IPS-20b (cell line): ENCODE measurements at regions not wholly inside any gene's neighbourhood (a gene's known extent, or its start where the extent isn't known, plus 50 kb on each side); places are given as distances from the start of the nearest gene placed in this dataset.

Experiments
- H3K27ac ChIP-seq: one replicate; pipeline ENCODE4 v1.5.1; 2013; ENCODE audit warnings: low read length
- H3K27me3 ChIP-seq: 2 replicates; pipeline ENCODE4 v1.6.1; 2013; ENCODE audit warnings: mild to moderate bottlenecking, low read length, inconsistent platforms; ENCODE audit not compliant: insufficient read depth
- H3K36me3 ChIP-seq: 2 replicates; pipeline ENCODE4 v1.6.1; 2013; ENCODE audit warnings: low read depth, mild to moderate bottlenecking, inconsistent platforms, low read length, moderate library complexity; ENCODE audit not compliant: insufficient read depth
- H3K4me1 ChIP-seq: 2 replicates; pipeline ENCODE4 v1.6.1; 2013; ENCODE audit warnings: mild to moderate bottlenecking, control low read depth, inconsistent platforms, low read length, moderate library complexity; ENCODE audit not compliant: insufficient read depth
- H3K4me3 ChIP-seq: 2 replicates; pipeline ENCODE4 v1.5.1; 2013; ENCODE audit warnings: mild to moderate bottlenecking, low read length, inconsistent platforms
- H3K9ac ChIP-seq: 2 replicates; pipeline ENCODE4 v1.6.1; 2013; ENCODE audit warnings: low read depth, mild to moderate bottlenecking, inconsistent platforms, low read length, moderate library complexity
- H3K9me3 ChIP-seq: 2 replicates; pipeline ENCODE4 v1.6.1; 2013; ENCODE audit warnings: mild to moderate bottlenecking, low read depth, low read length, inconsistent platforms; ENCODE audit not compliant: insufficient read depth

- H3K4me1 ChIP-seq, result no peaks in the 10 kb centered on the region; the same call in 1 of the 2 replicates
- H3K27ac ChIP-seq, result no peak overlapping the region
- no peak overlapping the region for H3K4me3 ChIP-seq
- H3K9ac ChIP-seq, result no peak overlapping the region
- H3K36me3 ChIP-seq, result no peaks in the 10 kb centered on the region
- peaks cover 8% of the 10 kb centered on the region for H3K27me3 ChIP-seq
- no peaks in the 10 kb centered on the region for H3K9me3 ChIP-seq
These were observed 62.8 kb upstream of the MYL10 start for GRCh38 chr7:101691822-101692384.

GRCh38 chr7:101693498-101694091, 64.5 kb upstream of the MYL10 start:
- Histone ChIP-seq H3K27ac (no peak overlapping the region), H3K4me1 (no peaks in the 10 kb centered on the region; the same call in 1 of the 2 replicates), H3K4me3 (no peak overlapping the region)

DNA sequence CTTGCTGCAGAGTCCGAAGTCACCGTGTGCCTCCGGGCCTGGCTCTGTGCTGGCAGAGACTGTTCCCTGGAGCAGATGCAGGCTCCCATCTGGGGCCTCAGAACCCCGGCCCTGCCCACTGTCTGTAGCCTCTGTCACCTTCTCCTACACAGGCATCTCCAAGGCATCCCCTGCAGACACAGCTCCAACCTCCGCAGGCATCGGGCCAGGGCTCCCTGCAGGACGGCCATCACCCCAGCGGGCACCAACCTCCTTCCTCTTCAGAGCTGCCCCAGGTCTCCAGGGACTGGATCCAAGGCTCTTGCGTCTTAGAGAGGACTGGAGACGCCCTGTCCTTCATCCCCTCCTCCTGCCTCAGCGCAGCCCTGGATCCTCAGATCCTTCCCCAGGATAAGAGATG, 69.9 kb upstream of the MYL10 start:
- Histone ChIP-seq H3K9me3 (no peaks in the 10 kb centered on the region), H3K27ac (no peak overlapping the region), H3K4me1 (no peaks in the 10 kb centered on the region), H3K4me3 (no peak overlapping the region), H3K36me3 (no peaks in the 10 kb centered on the region), H3K9ac (no peak overlapping the region), H3K27me3 (no peaks in the 10 kb centered on the region)

More at GRCh38 chr7:101693498-101694091, 64.5 kb upstream of the MYL10 start:
- H3K9ac ChIP-seq, result no peak overlapping the region
- no peaks in the 10 kb centered on the region for H3K9me3 ChIP-seq
- no peaks in the 10 kb centered on the region for H3K36me3 ChIP-seq
- peaks cover 6% of the 10 kb centered on the region for H3K27me3 ChIP-seq

GRCh38 chr7:101699399-101699798, 70.3 kb upstream of the MYL10 start:
- Histone ChIP-seq H3K36me3 (no peaks in the 10 kb centered on the region), H3K9ac (no peak overlapping the region), H3K9me3 (no peaks in the 10 kb centered on the region), H3K27me3 (no peaks in the 10 kb centered on the region), H3K4me1 (no peaks in the 10 kb centered on the region), H3K4me3 (no peak overlapping the region), H3K27ac (no peak overlapping the region)

DNA sequence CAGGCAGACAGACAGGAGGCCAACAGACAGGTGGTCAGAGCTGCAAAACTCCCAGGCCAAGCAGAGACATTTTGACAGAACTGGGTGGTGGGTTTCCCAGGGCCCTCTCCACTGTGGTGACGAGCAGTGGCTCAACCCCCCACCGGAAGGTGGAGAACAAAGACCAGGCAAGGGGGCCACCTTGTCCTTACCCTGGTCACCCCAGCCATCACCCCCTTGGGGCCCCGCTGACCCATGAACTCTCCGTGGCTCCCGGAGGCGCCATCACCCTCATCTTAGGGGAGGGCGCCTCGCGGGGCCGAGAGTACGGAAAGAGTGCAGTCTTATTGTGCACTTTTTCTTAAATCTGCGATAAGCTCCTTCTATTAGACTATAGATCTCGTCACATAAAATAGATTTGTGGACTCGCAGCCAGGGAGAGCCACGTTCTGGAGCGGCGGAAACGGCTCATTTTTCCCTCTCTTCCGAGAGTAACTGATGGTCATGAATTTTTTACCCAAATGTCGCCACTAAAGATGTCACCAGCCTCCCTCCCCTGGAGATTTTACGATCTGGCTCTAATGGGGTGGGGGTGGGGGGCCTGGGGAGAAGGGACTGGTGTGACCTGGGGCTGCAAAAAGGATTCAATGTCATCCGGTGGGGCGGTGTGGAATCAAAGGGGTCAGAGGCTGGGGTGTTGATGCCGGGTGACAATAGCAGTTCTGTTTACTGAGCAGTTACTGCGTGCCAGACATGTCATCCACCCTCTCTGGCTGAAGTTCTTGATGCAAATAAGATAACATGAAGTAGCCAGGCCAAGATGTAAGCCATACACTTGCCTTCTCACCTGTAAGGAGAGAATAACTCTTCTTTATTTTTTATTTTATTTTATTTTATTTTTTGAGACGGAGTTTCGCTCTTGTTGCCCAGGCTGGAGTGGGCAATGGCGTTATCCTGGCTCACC, 71.1 kb upstream of the MYL10 start:
- H3K4me3 ChIP-seq, result no peak overlapping the region
- H3K27me3 ChIP-seq, result no peaks in the 10 kb centered on the region
- no peak overlapping the region for H3K27ac ChIP-seq
- no peaks in the 10 kb centered on the region for H3K4me1 ChIP-seq
- H3K9me3 ChIP-seq, result no peaks in the 10 kb centered on the region
- no peak overlapping the region for H3K9ac ChIP-seq
- H3K36me3 ChIP-seq, result no peaks in the 10 kb centered on the region

- Histone ChIP-seq H3K36me3 (no peaks in the 10 kb centered on the region), H3K27ac (no peak overlapping the region), H3K9ac (no peak overlapping the region), H3K4me1 (no peaks in the 10 kb centered on the region), H3K27me3 (no peaks in the 10 kb centered on the region), H3K9me3 (no peaks in the 10 kb centered on the region), H3K4me3 (no peak overlapping the region)
These were observed 72.2 kb upstream of the MYL10 start for GRCh38 chr7:101701153-101701794.

DNA sequence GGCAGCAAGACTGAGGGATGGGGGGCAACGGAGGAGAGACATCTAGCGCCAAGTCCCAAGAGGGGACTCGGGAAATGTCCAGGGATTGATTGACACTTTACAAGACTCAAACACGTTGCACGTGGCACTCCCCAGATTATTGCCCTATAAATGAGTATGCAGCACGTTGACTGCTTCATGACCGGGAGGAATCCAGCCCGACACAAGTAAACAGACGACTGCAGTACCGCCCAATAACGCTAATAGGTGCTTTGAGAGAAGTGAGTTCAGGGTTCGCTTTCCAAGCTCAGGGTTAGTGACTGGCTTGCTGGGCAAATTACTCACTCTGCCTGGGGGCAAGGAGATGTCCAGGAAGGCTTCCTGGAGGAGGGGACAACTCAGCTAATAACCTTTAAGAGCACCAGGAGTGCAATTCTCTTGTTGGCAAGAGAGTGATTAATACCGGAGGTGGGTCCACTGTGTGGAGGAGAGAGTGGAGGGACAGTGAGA, 73.3 kb upstream of the MYL10 start:
- H3K4me1 ChIP-seq, result no peaks in the 10 kb centered on the region
- H3K36me3 ChIP-seq, result no peaks in the 10 kb centered on the region
- H3K27me3 ChIP-seq, result no peaks in the 10 kb centered on the region
- H3K9me3 ChIP-seq, result no peaks in the 10 kb centered on the region
- H3K4me3 ChIP-seq, result no peak overlapping the region
- H3K27ac ChIP-seq, result no peak overlapping the region
- H3K9ac ChIP-seq, result no peak overlapping the region

DNA sequence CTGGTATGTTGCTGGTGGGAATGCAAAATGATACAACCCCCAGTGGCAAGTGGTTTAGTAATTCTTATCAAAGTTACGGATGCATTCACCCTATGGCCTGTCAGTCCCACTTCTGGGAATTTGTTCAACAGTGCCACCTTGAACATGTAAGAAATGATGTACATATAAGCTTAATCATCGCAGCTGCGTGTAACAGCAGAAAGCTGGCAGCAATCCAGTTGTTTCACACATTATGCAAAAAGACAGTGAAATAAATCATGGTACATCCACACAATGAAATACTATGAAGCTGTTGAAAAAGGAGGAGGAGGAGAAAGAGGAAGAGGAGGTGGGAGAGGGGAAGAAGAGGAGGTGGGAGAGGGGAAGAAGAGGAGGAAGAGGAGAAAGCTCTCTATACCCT, 76.2 kb upstream of the MYL10 start:
- Histone ChIP-seq H3K9ac (no peak overlapping the region), H3K27me3 (no peaks in the 10 kb centered on the region), H3K4me3 (no peak overlapping the region), H3K27ac (no peak overlapping the region), H3K4me1 (no peaks in the 10 kb centered on the region), H3K36me3 (no peaks in the 10 kb centered on the region), H3K9me3 (no peaks in the 10 kb centered on the region)

DNA sequence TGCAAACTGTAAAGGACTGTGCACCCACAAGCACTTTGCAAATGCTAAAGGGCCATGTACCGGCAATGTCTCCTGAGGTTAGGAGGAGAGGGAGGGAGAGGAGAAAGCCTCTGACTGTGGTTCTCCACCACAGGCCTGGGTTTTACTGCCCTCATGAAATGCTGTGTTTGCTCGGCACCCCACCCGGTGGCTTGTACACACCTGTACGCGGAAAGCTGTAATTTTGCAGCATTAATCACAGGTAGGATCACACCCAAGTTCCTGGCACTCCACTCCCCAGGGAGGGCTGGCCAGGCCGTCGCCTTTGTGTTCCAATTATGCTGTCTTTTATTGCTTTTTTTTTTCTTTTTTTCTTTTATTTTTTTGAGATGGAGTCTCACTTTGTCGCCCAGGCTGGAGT, 78.5 kb upstream of the MYL10 start:
- Histone ChIP-seq H3K4me1 (no peaks in the 10 kb centered on the region), H3K27ac (no peak overlapping the region), H3K36me3 (no peaks in the 10 kb centered on the region), H3K4me3 (no peak overlapping the region), H3K9ac (no peak overlapping the region), H3K9me3 (no peaks in the 10 kb centered on the region), H3K27me3 (no peaks in the 10 kb centered on the region)

DNA sequence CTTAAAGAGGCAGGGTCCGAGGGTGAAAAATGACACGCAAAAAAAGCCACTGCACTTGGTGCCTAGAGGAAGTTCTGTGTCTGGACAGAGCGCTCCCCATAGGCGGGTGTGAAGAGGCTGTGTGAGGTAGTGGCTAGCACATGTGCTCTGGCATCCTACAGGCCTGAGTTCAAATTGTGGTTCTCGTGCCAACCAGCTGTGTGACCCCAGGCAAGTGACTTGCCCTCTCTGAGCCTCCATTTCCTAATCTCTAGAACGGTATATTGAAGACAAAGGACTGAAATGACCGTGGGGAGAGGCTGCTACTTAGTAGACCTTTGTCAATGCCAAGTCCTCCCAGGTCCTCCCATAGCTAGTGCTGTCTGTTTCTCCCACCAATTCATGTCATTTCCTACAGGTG, 79.1 kb upstream of the MYL10 start:
- H3K9ac ChIP-seq, result no peak overlapping the region

GRCh38 chr7:101712652-101713051, 83.6 kb upstream of the MYL10 start:
- Histone ChIP-seq H3K9ac (no peak overlapping the region), H3K4me3 (no peak overlapping the region), H3K27ac (no peak overlapping the region), H3K27me3 (no peaks in the 10 kb centered on the region), H3K36me3 (no peaks in the 10 kb centered on the region), H3K4me1 (no peaks in the 10 kb centered on the region), H3K9me3 (no peaks in the 10 kb centered on the region)

More for the DNA sequence above, 79.1 kb upstream of the MYL10 start:
- H3K27me3 ChIP-seq, result no peaks in the 10 kb centered on the region
- H3K27ac ChIP-seq, result no peak overlapping the region
- H3K4me3 ChIP-seq, result no peak overlapping the region
- no peaks in the 10 kb centered on the region for H3K4me1 ChIP-seq
- no peaks in the 10 kb centered on the region for H3K9me3 ChIP-seq
- H3K36me3 ChIP-seq, result no peaks in the 10 kb centered on the region
